Right atrium auricular region (tissue), 2 donors: ENCODE measurements at regions not wholly inside any gene's neighbourhood (a gene's known extent, or its start where the extent isn't known, plus 50 kb on each side); places are given as distances from the start of the nearest gene placed in this dataset.

Experiments used
- DNase-seq: peaks from one replicate; pipeline ENCODE4 v3.0.0-alpha.2; 2019; ENCODE audit warnings: low spot score
- H3K27ac ChIP-seq, 2 donors: fragments of 200-600 bp; sonication (generic); 1 replicate in 1 of 2; 2 replicates in 1 of 2; pipeline ENCODE4 v1.5.1; 2016 to 2019
- H3K27me3 ChIP-seq, 2 donors: fragments of 200-600 bp; sonication (generic); one replicate each; pipeline versions ENCODE4 v1.5.1 to v1.6.0; 2017 to 2019
- H3K36me3 ChIP-seq: fragments of 200-600 bp; sonication (generic); one replicate; pipeline ENCODE4 v1.5.1; 2016
- H3K4me1 ChIP-seq, 2 donors: fragments of 200-600 bp; sonication (generic); one replicate each; pipeline versions ENCODE4 v1.5.1 to v1.6.0; 2017 to 2019
- H3K4me3 ChIP-seq, 2 donors: fragments of 200-600 bp; sonication (generic); 1 replicate in 1 of 2; 2 replicates in 1 of 2; pipeline ENCODE4 v1.5.1; 2017 to 2019; ENCODE audit warnings: mild to moderate bottlenecking in 1 of 2, moderate library complexity in 1 of 2
- H3K9me3 ChIP-seq, 2 donors: fragments of 200-600 bp; sonication (generic); one replicate each; pipeline ENCODE4 v1.5.1; 2019
- TF ChIP-seq, protein P1 (sequence below), 2 donors: fragments of 200-600 bp; sonication (generic); IDR thresholded peaks; one replicate each; pipeline ENCODE4 v1.5.1; 2019; ENCODE audit warnings: antibody characterized with exemption in 2 of 2

DNA sequence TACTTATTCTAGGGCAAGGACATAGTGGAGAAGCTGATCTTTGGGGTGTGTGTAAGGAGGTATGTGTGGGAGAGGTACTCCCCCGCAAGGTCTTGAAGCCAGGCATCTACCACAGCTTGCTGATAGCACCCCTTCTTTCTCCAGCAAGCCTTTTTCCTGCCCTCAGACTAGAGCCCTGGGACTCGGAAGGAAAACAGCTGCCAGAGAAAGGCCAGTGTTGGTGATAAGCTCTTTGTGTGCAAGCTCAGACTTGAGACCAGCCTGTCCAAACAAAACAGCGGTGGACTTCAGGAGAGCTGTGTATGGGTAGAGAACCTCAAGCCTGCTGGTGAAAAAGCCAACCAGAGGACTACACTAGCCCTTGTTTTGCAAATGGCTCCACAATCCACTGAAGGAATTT, 1028.6 kb downstream of the MCTP2 start:
- Histone ChIP-seq H3K27ac (peak overlapping the region in 1 of 2 donors; percentile 2), H3K9me3 (no peaks in the 10 kb centered on the region), H3K4me1 (peaks cover 0 to 8% of the 10 kb centered on the region in 2 donors), H3K4me3 (no peak overlapping the region), H3K27me3 (no peaks in the 10 kb centered on the region), H3K36me3 (no peaks in the 10 kb centered on the region)
- TF ChIP-seq, protein P1, sequence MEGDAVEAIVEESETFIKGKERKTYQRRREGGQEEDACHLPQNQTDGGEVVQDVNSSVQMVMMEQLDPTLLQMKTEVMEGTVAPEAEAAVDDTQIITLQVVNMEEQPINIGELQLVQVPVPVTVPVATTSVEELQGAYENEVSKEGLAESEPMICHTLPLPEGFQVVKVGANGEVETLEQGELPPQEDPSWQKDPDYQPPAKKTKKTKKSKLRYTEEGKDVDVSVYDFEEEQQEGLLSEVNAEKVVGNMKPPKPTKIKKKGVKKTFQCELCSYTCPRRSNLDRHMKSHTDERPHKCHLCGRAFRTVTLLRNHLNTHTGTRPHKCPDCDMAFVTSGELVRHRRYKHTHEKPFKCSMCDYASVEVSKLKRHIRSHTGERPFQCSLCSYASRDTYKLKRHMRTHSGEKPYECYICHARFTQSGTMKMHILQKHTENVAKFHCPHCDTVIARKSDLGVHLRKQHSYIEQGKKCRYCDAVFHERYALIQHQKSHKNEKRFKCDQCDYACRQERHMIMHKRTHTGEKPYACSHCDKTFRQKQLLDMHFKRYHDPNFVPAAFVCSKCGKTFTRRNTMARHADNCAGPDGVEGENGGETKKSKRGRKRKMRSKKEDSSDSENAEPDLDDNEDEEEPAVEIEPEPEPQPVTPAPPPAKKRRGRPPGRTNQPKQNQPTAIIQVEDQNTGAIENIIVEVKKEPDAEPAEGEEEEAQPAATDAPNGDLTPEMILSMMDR (IDR thresholded peaks at IDR 0.05) = no peak
- DNase-seq = no peak

DNA sequence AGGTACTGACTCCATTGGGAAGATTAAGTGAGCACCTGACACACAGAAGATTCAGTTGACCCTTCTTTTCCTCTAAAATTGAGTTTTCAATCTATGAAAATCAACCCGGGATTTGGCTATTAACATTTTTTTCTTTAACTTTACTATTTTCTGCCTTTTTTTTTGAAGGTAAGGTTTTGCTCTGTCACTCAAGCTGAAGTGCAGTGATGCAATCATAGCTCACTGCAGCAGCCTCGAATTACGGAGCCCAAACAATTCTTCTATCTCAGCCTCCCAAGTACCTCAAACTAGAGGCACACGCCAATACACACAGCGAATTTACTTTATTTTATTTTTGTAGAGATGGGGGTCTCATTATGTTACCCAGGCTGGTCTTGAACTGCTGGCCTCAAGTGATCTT, 1029.5 kb downstream of the MCTP2 start:
- no peak overlapping the region for H3K4me3 ChIP-seq
- no peaks in the 10 kb centered on the region for H3K36me3 ChIP-seq
- H3K27me3 ChIP-seq = no peaks in the 10 kb centered on the region
- DNase-seq = no peak
- no peak overlapping the region for H3K27ac ChIP-seq
- no peaks in the 10 kb centered on the region for H3K9me3 ChIP-seq
- H3K4me1 ChIP-seq = peaks cover 0 to 8% of the 10 kb centered on the region in 2 donors
- TF ChIP-seq, protein P1 (IDR thresholded peaks at IDR 0.05) = no peak

GRCh38 chr15:95261546-95261945, 1030.2 kb downstream of the MCTP2 start:
- Histone ChIP-seq H3K9me3 (no peaks in the 10 kb centered on the region), H3K27ac (peak overlapping the region in 1 of 2 donors; percentile 29), H3K27me3 (no peaks in the 10 kb centered on the region), H3K4me1 (peaks cover 0 to 8% of the 10 kb centered on the region in 2 donors), H3K4me3 (no peak overlapping the region), H3K36me3 (no peaks in the 10 kb centered on the region)
- no peak for DNase-seq
- TF ChIP-seq, protein P1 (IDR thresholded peaks at IDR 0.05) = no peak

DNA sequence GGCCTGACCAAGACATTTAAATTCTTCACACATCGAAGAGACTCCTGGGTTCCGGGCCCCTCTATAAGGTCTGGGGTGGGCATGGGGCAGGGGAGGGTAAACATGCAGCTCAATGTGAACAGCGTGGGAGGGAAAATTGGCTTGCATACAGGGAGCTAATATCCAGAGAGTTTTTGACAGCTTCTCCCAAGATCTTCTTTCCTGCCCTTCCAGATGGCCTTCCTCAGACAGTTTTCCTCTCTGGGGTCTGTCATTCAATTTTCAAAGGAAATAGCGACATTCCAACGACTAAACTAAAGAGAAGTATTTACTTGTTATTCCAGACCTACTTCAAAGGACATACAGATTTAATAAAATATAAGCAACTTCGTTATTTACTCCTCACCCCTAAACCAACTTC, 1030.6 kb downstream of the MCTP2 start:
- no peaks in the 10 kb centered on the region for H3K9me3 ChIP-seq
- H3K4me3 ChIP-seq = no peak overlapping the region
- H3K36me3 ChIP-seq = no peaks in the 10 kb centered on the region
- peaks cover 0 to 8% of the 10 kb centered on the region in 2 donors for H3K4me1 ChIP-seq
- H3K27ac ChIP-seq = peak overlapping the region in 1 of 2 donors; percentile 29
- H3K27me3 ChIP-seq = no peaks in the 10 kb centered on the region
- DNase-seq = no peak
- TF ChIP-seq, protein P1 (IDR thresholded peaks at IDR 0.05) = no peak

- TF ChIP-seq, protein P1 (IDR thresholded peaks at IDR 0.05) = no peak
- H3K9me3 ChIP-seq = no peaks in the 10 kb centered on the region
- no peak for DNase-seq
- peak overlapping the region in 1 of 2 donors; percentile 29 for H3K27ac ChIP-seq
- H3K36me3 ChIP-seq = no peaks in the 10 kb centered on the region
- no peak overlapping the region for H3K4me3 ChIP-seq
- peaks cover 0 to 8% of the 10 kb centered on the region in 2 donors for H3K4me1 ChIP-seq
- H3K27me3 ChIP-seq = no peaks in the 10 kb centered on the region
Observed at GRCh38 chr15:95262866-95263564, 1031.7 kb downstream of the MCTP2 start.

DNA sequence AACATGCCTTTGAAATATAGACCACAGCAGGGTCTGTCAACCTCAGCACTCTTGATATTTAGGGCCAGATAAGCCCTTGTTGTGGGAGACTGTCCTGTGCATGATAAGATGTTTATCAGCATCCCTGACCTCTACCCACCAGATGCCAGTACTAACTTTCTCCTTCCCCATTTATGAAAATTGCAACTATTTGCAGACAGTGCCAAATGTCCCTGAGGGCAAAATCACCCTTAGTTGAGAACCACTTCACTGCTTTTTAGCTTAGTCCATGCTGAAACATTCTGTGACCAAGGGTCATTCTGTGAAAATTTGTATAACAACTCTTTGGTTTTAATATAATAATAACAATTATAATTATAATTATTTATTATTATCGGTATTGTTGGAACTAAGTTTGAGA, 1032.4 kb downstream of the MCTP2 start:
- H3K27ac ChIP-seq = no peak overlapping the region
- H3K36me3 ChIP-seq = no peaks in the 10 kb centered on the region
- no peak for DNase-seq
- no peaks in the 10 kb centered on the region for H3K27me3 ChIP-seq
- peaks cover 0 to 8% of the 10 kb centered on the region in 2 donors for H3K4me1 ChIP-seq
- H3K9me3 ChIP-seq = no peaks in the 10 kb centered on the region
- TF ChIP-seq, protein P1 (IDR thresholded peaks at IDR 0.05) = no peak
- H3K4me3 ChIP-seq = no peak overlapping the region
